Smooth muscle cell (in vitro differentiated cells): ENCODE measurements at regions not wholly inside any gene's neighbourhood (a gene's known extent, or its start where the extent isn't known, plus 50 kb on each side); places are given as distances from the start of the nearest gene placed in this dataset.
A peak's percentile ranks its signal among the peaks of the same experiment; 100 is the strongest.

Experiments used
- DNase-seq: peaks from one replicate; lab custom pipeline; 2025; ENCODE audit not compliant: unreplicated experiment; lab: John Stamatoyannopoulos, UW
- H2AFZ ChIP-seq: fragments of 200-600 bp; sonication (generic); 2 replicates; pipeline ENCODE4 v1.6.0; 2016; ENCODE audit warnings: antibody characterized with exemption, low read depth, mild to moderate bottlenecking
- H3F3A ChIP-seq: fragments of 200-600 bp; sonication (generic); 2 replicates; pipeline ENCODE4 v1.6.0; 2017; ENCODE audit warnings: antibody characterized with exemption, low read depth
- H3K27ac ChIP-seq: fragments of 200-600 bp; sonication (generic); 2 replicates; pipeline ENCODE4 v1.5.1; 2016; ENCODE audit warnings: low read depth, mild to moderate bottlenecking
- H3K27me3 ChIP-seq: fragments of 200-600 bp; sonication (generic); 2 replicates; pipeline ENCODE4 v1.6.1; 2016; ENCODE audit warnings: low read depth, mild to moderate bottlenecking
- H3K36me3 ChIP-seq: fragments of 200-600 bp; sonication (generic); 2 replicates; pipeline ENCODE4 v1.5.1; 2016; ENCODE audit warnings: low read depth
- H3K4me1 ChIP-seq: fragments of 200-600 bp; sonication (generic); 2 replicates; pipeline ENCODE4 v1.5.1; 2016; ENCODE audit warnings: low read depth
- H3K4me2 ChIP-seq: fragments of 200-600 bp; sonication (generic); 2 replicates; pipeline ENCODE4 v1.6.0; 2016; ENCODE audit warnings: mild to moderate bottlenecking
- H3K4me3 ChIP-seq: fragments of 200-600 bp; sonication (generic); 2 replicates; pipeline ENCODE4 v1.5.1; 2016; ENCODE audit warnings: mild to moderate bottlenecking
- H3K79me2 ChIP-seq: fragments of 200-600 bp; sonication (generic); 2 replicates; pipeline ENCODE4 v1.6.0; 2016; ENCODE audit warnings: low read depth, mild to moderate bottlenecking
- H3K9ac ChIP-seq: fragments of 200-600 bp; sonication (generic); 2 replicates; pipeline ENCODE4 v1.6.0; 2016; ENCODE audit warnings: low read depth
- H3K9me3 ChIP-seq: fragments of 200-600 bp; sonication (generic); replicated peaks from 2 replicates; pipeline ENCODE4 v1.5.1; 2016; ENCODE audit warnings: low read depth
- H4K20me1 ChIP-seq: fragments of 200-600 bp; sonication (generic); 2 replicates; pipeline ENCODE4 v1.6.0; 2016; ENCODE audit warnings: low read depth
- WGBS: methylation state at CpG from one replicate; pipeline ENCODE4 v1.1.7; 2016; ENCODE audit warnings: low lambda C conversion rate; 5-methylcytosine and 5-hydroxymethylcytosine counted together
- TF ChIP-seq, protein P1 (sequence below): fragments of 200-600 bp; sonication (generic); IDR thresholded peaks from 2 replicates; pipeline ENCODE4 v1.5.1; 2017; ENCODE audit warnings: borderline replicate concordance, mild to moderate bottlenecking, antibody characterized with exemption; ENCODE audit not compliant: insufficient read depth, poor library complexity, severe bottlenecking

DNA sequence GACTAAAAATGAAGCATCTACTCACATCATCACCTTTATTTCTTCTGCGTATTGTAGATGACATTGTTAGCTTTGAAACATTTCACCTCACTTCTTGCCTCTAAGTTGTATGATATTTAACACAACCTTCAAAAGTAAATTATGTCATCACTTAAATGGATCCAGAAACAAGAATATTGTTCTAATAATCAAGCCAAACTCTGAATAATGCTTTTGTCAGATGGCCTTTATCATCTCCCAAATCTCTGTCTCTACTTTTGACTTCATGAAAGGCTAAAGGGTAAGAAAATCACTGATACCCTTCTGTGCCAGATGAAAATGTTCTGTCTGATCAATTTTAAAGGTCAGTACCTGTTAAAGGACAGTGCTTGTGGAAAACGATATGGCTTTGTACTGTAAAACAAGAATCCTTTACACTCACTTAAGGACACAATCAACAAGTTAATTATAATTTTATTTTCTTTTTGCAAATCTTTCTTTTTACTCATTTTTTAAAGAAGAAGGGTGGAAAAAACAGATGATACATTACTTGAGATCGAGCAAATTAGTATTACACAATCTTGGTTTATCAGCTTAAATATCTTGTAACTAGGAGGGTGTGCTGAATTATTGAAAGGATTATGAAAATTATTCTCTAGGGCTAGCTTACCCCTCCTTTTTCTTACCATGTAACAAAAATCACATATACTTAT, 309.4 kb upstream of the IGFBP3 start:
- peaks cover 13% of the 10 kb centered on the region for H3F3A ChIP-seq
- no peak overlapping the region for H3K4me3 ChIP-seq
- H3K27me3 ChIP-seq = no peaks in the 10 kb centered on the region
- 88% methylated on average over 3 of the region's 3 CpGs for WGBS
- TF ChIP-seq, protein P1, sequence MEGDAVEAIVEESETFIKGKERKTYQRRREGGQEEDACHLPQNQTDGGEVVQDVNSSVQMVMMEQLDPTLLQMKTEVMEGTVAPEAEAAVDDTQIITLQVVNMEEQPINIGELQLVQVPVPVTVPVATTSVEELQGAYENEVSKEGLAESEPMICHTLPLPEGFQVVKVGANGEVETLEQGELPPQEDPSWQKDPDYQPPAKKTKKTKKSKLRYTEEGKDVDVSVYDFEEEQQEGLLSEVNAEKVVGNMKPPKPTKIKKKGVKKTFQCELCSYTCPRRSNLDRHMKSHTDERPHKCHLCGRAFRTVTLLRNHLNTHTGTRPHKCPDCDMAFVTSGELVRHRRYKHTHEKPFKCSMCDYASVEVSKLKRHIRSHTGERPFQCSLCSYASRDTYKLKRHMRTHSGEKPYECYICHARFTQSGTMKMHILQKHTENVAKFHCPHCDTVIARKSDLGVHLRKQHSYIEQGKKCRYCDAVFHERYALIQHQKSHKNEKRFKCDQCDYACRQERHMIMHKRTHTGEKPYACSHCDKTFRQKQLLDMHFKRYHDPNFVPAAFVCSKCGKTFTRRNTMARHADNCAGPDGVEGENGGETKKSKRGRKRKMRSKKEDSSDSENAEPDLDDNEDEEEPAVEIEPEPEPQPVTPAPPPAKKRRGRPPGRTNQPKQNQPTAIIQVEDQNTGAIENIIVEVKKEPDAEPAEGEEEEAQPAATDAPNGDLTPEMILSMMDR = no peak
- H3K4me1 ChIP-seq = peaks cover 13% of the 10 kb centered on the region
- no peak for DNase-seq
- H3K79me2 ChIP-seq = no peaks in the 10 kb centered on the region
- peak overlapping the region; percentile 40 for H3K9ac ChIP-seq
- H3K4me2 ChIP-seq = peak overlapping the region; percentile 33
- peak overlapping the region; percentile 98 for H3K27ac ChIP-seq
- H3K9me3 ChIP-seq = no peaks in the 10 kb centered on the region
- no peaks in the 10 kb centered on the region for H4K20me1 ChIP-seq
- no peaks in the 10 kb centered on the region for H3K36me3 ChIP-seq
- H2AFZ ChIP-seq = no peak overlapping the region

DNA sequence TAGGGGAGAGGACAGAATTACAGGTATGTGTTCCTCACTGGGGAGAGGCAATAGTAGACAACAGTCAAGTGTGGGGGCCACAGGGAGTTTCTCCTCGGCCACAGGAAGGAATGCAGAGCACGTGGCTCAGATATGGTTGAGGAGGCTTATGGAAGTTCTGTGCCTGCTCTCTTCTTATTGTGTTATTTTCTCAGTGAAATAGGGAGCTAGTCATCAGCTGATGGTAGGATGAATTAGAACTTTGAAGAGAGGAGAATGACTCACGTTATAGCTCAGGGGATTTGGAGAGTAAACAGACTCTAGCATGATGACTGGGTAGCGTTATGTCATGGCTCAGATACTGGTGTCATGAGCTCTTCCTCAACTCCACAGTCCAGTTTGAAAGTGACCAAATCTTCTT, 308.3 kb upstream of the IGFBP3 start:
- Histone ChIP-seq H3K36me3 (no peaks in the 10 kb centered on the region), H3K27me3 (no peaks in the 10 kb centered on the region), H3K4me3 (no peak overlapping the region), H3F3A (peaks cover 13% of the 10 kb centered on the region), H4K20me1 (no peaks in the 10 kb centered on the region), H3K4me2 (peak overlapping the region; percentile 60), H3K27ac (peak overlapping the region; percentile 98), H3K9ac (peak overlapping the region; percentile 69), H2AFZ (no peak overlapping the region), H3K9me3 (no peaks in the 10 kb centered on the region), H3K79me2 (no peaks in the 10 kb centered on the region), H3K4me1 (peaks cover 13% of the 10 kb centered on the region)
- under 1% methylated on average over 4 of the region's 4 CpGs for WGBS
- TF ChIP-seq, protein P1 = no peak
- no peak for DNase-seq

DNA sequence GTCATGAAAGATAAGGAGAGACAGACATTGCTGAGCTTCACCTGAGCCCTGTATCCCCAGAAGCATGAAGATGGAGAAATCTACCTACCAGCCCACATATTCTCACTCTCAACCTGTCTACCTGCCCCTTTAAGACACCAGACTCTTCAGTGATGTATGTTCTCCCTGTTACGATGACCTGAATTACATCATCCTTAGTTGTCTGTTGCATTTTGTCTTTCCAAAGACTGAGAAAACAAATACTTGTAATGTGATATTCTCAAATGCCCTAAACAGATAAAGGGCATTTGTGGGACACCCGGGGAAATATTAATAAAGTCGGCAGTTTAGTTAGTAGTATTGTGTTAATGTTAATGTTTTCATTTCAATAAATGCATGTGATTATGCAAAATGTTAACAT, 305.8 kb upstream of the IGFBP3 start:
- H3K79me2 ChIP-seq = no peaks in the 10 kb centered on the region
- no peaks in the 10 kb centered on the region for H3K36me3 ChIP-seq
- H3F3A ChIP-seq = peaks cover 13% of the 10 kb centered on the region
- H2AFZ ChIP-seq = no peak overlapping the region
- no peak overlapping the region for H3K27ac ChIP-seq
- DNase-seq = no peak
- H3K4me3 ChIP-seq = no peak overlapping the region
- peaks cover 13% of the 10 kb centered on the region for H3K4me1 ChIP-seq
- H3K9me3 ChIP-seq = no peaks in the 10 kb centered on the region
- H3K9ac ChIP-seq = no peak overlapping the region
- H3K4me2 ChIP-seq = no peak overlapping the region
- no peaks in the 10 kb centered on the region for H4K20me1 ChIP-seq
- H3K27me3 ChIP-seq = no peaks in the 10 kb centered on the region
- 61% methylated on average over 3 of the region's 3 CpGs for WGBS
- TF ChIP-seq, protein P1 = no peak

DNA sequence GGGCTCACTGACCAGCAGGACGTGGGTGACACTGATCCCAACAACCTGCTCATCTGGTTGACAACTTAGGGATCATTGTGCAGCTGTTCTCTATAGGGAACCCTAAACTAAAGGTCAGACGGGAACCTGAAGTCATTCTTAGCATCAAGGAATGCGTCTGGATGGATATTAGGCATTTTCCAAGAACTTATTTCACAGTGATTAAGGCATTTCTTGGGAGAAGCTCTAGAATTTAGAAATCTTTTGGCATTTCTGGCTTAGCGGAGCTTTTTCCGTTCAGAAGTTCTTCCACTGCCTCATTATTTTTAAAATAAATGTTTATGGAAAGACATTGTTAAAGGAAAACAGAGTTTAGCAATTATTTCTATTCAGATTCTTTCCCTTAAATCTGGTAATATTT, 303.3 kb upstream of the IGFBP3 start:
- DNase-seq = no peak
- Histone ChIP-seq H3K4me2 (no peak overlapping the region), H3K36me3 (no peaks in the 10 kb centered on the region), H3K4me1 (peaks cover 5% of the 10 kb centered on the region), H3K9me3 (no peaks in the 10 kb centered on the region), H3K79me2 (no peaks in the 10 kb centered on the region), H4K20me1 (no peaks in the 10 kb centered on the region), H2AFZ (no peak overlapping the region), H3K9ac (no peak overlapping the region), H3F3A (no peaks in the 10 kb centered on the region), H3K27ac (no peak overlapping the region), H3K27me3 (no peaks in the 10 kb centered on the region), H3K4me3 (no peak overlapping the region)
- TF ChIP-seq, protein P1 = no peak
- WGBS = 73% methylated on average over 5 of the region's 5 CpGs
